ENCODE measurements at regions not wholly inside any gene's neighbourhood (a gene's known extent, or its start where the extent isn't known, plus 50 kb on each side); places are given as distances from the start of the nearest gene placed in this dataset.

DNA sequence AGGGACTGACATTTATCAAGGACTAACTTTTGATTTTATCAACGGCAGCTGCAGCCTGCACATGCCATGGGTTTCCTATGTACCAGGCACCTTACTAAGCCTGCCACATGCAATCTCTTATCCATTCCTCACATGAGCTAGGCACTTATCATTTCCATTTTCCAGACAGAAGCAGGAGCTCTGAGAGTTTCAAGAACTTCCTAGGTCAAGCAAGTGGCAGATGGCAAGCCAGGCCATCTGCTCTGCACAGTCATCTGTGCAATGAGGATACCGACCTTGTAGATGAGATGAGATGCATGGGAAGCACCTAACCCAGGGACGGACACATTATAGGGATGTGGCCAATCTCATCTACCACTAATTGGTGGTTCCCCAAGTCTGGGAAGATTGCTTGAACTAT lies 339.4 kb upstream of the USP24 start:
- TF ChIP-seq, protein P1, sequence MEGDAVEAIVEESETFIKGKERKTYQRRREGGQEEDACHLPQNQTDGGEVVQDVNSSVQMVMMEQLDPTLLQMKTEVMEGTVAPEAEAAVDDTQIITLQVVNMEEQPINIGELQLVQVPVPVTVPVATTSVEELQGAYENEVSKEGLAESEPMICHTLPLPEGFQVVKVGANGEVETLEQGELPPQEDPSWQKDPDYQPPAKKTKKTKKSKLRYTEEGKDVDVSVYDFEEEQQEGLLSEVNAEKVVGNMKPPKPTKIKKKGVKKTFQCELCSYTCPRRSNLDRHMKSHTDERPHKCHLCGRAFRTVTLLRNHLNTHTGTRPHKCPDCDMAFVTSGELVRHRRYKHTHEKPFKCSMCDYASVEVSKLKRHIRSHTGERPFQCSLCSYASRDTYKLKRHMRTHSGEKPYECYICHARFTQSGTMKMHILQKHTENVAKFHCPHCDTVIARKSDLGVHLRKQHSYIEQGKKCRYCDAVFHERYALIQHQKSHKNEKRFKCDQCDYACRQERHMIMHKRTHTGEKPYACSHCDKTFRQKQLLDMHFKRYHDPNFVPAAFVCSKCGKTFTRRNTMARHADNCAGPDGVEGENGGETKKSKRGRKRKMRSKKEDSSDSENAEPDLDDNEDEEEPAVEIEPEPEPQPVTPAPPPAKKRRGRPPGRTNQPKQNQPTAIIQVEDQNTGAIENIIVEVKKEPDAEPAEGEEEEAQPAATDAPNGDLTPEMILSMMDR (conservative IDR thresholded peaks at IDR 0.05; ENCODE audit: low read depth, low read length): no peak
- no peak for TF ChIP-seq EZH2phosphoT487 (IDR thresholded peaks at IDR 0.05; ENCODE audit: borderline replicate concordance, low read length)
- TF ChIP-seq EZH2 (IDR thresholded peaks at IDR 0.05; ENCODE audit: low read length, unreplicated experiment): no peak
